ENCODE measurements at regions not wholly inside any gene's neighbourhood (a gene's known extent, or its start where the extent isn't known, plus 50 kb on each side); places are given as distances from the start of the nearest gene placed in this dataset.

DNA sequence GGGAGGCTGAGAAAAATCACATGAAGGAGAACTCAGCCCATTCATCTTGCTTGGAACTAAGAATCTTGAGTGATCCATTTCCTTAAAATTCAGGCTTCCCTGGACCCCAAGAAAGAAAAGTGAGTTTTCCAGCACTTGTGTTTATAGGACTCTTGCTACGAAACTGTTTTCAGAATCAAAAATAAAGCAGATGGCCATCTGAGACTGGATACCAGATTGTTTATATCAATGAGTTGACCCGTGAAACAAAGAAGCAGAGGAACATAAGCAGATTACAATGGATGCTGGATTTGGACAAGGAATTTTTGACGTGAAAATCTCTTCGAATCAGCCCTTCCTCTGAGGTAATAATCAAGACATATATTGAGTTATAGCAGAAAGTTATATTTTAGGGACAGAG, 223.2 kb downstream of the SYK start:
- no peak for TF ChIP-seq POLR2AphosphoS5 (IDR thresholded peaks at IDR 0.05)
- TF ChIP-seq, protein P1, sequence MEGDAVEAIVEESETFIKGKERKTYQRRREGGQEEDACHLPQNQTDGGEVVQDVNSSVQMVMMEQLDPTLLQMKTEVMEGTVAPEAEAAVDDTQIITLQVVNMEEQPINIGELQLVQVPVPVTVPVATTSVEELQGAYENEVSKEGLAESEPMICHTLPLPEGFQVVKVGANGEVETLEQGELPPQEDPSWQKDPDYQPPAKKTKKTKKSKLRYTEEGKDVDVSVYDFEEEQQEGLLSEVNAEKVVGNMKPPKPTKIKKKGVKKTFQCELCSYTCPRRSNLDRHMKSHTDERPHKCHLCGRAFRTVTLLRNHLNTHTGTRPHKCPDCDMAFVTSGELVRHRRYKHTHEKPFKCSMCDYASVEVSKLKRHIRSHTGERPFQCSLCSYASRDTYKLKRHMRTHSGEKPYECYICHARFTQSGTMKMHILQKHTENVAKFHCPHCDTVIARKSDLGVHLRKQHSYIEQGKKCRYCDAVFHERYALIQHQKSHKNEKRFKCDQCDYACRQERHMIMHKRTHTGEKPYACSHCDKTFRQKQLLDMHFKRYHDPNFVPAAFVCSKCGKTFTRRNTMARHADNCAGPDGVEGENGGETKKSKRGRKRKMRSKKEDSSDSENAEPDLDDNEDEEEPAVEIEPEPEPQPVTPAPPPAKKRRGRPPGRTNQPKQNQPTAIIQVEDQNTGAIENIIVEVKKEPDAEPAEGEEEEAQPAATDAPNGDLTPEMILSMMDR (IDR thresholded peaks at IDR 0.05) = no peak

Measured in breast epithelium (tissue), 3 donors.